ENCODE measurements at regions not wholly inside any gene's neighbourhood (a gene's known extent, or its start where the extent isn't known, plus 50 kb on each side); places are given as distances from the start of the nearest gene placed in this dataset.
A peak's percentile ranks its signal among the peaks of the same experiment; 100 is the strongest.
"Not testable (repeated sequence)": the region's sequence is repeated elsewhere in the genome, so short reads cannot be mapped to it uniquely, and the experiment has no call there.

GRCh38 chr5:130578354-130578753, 586.7 kb downstream of the HINT1 start:
- DNase-seq (ENCODE audit: low spot score) = no peak

DNA sequence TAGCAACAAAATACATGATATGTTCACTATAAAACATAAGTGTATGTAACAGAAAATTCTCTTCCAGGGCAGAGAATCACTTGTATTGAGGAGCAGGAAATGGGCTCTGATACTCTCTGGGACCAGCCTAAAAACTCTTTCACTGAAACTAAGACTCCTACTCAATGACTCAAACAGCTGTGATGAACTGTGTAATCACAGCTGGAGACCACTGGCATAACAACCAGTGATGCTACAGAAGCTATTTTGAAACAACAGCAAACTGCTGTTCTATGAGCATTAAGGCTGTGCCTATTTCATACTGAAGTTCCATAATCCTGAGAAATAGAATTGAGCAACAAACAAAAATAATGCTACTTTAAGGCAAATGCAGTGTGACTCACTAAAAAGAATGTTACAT, 594.0 kb downstream of the HINT1 start:
- DNase-seq (ENCODE audit: low spot score) = no peak

GRCh38 chr5:130568791-130569190, 596.3 kb downstream of the HINT1 start:
- DNase-seq (ENCODE audit: low spot score) = no peak

GRCh38 chr5:130555429-130555828, 609.6 kb downstream of the HINT1 start:
- no peak for DNase-seq (ENCODE audit: low spot score)

GRCh38 chr5:130550562-130550928, 614.5 kb downstream of the HINT1 start:
- no peak for DNase-seq (ENCODE audit: low spot score)

DNA sequence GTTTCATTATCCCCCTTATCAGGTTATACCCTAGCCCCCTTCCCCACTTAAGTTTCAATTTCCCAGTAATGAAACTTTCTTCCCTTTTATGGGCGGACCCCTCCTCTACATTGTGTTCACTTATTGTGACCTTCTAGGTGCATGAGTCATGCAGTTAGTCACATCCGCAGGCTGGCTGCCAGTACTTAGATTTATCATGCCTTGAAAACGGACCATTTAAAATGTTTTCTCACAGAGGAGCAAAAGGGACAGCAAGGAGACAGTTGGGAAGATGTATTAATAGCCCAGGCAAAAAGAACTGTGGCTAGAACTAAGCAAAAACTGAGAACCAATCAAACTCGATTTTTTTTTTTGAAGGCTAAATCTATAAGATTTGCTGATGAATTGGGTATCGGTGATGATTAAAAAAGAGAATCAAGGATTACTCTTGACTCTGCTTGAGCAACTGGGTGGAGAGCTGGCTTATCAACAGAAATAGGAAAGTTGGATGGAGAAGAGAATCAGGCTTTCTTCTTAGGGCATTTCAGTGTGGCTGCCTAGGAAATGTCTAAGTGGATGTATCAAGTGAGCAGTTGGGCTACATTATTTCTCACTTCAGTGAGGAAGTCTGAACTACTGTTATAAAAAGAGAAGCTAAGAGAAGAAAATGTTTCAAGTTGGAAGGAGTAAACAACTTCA, 615.0 kb downstream of the HINT1 start:
- DNase-seq (ENCODE audit: low spot score) = peak; percentile 87

- DNase-seq (ENCODE audit: low spot score) = no peak
Measured at GRCh38 chr5:130546211-130546610, 618.8 kb downstream of the HINT1 start.

GRCh38 chr5:130545291-130545690, 619.8 kb downstream of the HINT1 start:
- no peak for DNase-seq (ENCODE audit: low spot score)

GRCh38 chr5:130541617-130542221, 623.3 kb downstream of the HINT1 start:
- DNase-seq (ENCODE audit: low spot score) = peak; percentile 83

GRCh38 chr5:130536691-130537090, 628.4 kb downstream of the HINT1 start:
- no peak for DNase-seq (ENCODE audit: low spot score)

- DNase-seq (ENCODE audit: low spot score) = no peak
Measured at GRCh38 chr5:130532786-130533185, 628.5 kb downstream of the CHSY3 start.

DNA sequence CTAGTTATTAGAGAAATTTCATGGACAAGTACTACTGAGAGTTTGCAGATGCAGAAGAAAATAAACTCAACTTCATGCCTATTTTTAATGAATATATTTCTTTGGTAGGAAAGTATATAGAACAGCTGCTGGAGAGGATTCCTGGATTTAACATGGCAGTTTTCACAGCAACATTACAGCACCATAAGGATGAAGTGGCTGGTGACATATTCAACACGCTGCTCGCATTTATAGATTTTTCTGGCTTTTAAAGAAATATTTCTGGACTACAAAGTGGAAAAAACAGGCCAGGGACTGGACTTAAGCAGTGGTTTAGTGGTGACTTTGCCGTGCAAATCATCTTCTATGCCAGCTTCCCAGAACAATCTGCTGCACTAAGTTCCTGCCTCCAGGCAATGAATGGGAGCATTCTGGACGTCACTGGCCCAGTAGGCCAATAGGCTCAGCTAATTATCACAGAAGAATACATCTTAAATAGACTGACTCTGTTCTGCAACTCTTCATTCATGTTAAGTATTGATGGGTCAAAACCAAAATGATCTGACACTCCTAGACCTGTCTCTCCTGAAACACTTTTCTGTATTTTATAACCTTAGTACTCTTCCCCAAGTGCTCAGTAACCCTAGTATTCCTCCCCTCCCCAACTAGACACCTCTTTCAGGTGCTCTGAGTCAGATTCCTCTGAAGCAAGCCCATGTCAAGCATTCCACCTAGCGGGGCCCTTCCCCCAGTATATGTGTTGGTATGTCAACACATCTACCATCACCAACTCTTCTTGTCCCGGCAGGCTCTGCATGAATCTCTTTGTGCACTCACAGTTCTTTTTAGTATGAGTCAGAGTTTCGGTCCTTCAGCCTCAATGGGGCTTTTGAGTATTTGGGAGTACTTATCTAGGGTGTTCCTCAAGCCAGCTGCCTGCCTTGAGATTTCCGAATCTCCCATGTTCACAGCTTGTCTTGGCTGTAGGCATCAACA, 625.5 kb downstream of the CHSY3 start:
- DNase-seq (ENCODE audit: low spot score) = no peak

GRCh38 chr5:130529111-130529510, 624.8 kb downstream of the CHSY3 start:
- DNase-seq (ENCODE audit: low spot score) = no peak

GRCh38 chr5:130528474-130528873, 624.2 kb downstream of the CHSY3 start:
- no peak for DNase-seq (ENCODE audit: low spot score)

DNA sequence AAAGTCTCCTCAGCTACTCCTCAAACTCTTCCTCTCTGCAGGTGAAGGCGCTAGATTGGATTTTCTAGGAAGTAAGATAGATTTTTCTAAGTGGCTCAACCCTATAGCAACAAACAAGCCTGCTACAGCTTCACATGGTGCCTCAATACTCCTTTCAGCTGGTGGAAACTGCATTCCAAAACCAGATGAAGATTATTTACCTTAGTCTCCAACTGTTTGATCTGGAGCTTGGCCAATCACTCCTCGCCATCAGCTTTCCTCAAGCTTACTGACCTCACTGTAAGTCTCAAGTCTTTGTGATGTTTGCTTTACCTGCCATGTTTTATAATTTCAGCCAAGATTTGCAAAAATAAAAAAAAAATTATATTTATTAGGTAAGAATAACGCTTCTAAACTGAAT, 622.4 kb downstream of the CHSY3 start:
- DNase-seq (ENCODE audit: low spot score) = no peak

DNA sequence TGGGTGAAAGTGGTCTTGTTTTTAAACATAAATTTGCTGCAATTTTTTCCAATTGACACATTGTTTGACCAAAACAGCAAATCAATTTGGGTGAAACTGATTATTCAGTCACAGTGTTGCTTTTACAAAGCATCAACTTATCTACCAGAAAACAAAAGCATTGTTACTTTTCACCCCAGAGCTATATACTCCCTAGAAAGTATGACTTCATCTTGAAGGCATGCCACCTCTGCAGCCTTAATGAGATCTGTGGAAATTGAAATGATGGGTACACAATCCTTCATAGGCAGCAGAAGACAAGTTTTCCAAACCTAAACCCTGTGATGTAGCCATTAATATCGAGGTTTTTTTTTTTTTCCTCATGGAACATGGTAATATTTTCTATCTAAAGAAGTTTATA, 615.9 kb downstream of the CHSY3 start:
- no peak for DNase-seq (ENCODE audit: low spot score)

- peak; percentile 36 for DNase-seq (ENCODE audit: low spot score)
Measured at GRCh38 chr5:130514984-130515690, 610.9 kb downstream of the CHSY3 start.

DNA sequence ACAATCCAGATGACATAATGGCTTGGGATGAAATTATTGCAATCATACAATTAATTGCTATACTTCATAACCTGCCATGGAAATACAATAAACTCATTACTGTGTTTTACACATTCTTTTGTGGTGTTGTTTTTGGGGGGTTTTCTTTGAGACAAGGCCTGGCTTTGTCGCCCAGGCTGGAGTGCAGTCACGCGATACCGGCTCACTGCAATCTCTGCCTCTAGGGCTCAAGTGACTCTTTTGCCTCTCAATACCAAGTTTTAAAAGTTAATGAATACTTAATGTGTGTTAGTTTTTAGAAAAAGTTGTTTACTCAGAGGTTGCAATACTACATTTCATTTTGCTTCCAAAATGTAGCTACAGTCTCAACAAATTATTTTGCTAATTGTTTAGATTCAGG, 598.4 kb downstream of the CHSY3 start:
- no peak for DNase-seq (ENCODE audit: low spot score)

DNA sequence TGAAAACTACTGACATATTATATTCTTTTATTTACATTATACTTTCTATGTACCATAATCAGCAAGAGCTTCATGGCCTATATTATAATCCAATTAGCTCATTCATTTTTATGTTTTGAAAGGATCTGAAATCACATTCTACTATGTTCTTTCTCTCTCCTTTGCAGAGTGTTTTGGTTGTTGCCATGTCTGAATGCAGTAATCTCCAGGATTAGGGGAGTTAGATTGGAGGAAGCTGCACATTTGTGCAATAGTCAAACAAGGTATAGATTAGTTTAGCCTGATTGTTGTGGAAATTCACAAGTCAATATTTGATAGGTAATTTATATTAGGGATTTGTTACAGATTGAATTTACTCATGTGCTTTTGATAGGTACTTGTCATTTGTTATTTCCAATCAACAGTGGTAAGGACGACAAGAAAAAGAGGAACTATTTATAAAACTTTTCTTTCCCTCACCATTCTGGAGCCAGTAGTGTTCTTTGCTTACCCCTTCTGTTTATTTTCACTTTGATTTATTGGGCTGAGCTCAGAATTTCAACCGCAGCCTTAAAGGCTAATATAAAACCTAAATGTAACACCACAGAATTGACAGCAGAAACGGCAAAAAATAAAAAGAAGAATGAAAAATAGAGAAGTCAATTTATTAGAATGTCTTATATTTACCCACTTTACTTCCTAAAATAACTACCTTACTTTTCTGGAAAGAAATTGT, 597.0 kb downstream of the CHSY3 start:
- peak; percentile 20 for DNase-seq (ENCODE audit: low spot score)

DNA sequence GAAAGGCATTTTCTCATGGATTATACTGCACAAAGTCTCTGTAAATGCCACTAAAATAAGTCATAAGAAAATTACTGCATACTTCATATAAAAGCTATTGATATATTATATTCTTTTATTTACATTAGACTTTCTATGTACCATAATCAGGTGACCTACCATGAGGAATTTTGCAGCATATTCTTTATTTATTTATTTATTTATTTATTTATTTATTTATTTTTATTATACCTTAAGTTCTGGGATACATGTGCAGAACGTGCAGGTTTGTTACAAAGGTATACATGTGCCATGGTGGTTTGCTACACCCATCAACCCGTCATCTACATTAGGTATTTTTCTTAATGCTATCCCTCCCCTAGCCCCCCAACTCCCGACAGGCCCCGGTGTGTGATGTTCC, 596.2 kb downstream of the CHSY3 start:
- DNase-seq (ENCODE audit: low spot score) = not testable (repeated sequence)

DNA sequence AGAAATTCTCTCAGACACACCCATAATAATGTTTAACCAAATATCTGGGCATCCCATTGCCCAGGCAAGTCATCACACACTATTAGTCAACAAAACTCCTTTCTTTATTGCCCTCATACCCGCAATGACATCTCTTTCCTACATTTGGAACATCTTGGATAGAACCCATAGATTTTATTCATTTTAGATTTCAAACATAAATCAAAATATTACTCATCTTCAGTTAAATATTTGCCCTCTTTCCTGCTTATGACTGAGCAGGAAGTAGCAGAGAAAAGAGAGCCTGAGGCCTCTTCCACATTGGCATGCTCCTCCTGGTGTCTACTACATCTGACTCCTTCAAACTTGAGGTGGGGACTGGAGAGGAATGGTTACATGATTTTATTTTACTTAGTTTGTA, 592.0 kb downstream of the CHSY3 start:
- DNase-seq (ENCODE audit: low spot score) = no peak

Data from H4 (cell line).